ENCODE measurements at regions not wholly inside any gene's neighbourhood (a gene's known extent, or its start where the extent isn't known, plus 50 kb on each side); places are given as distances from the start of the nearest gene placed in this dataset.
"Not testable (repeated sequence)": the region's sequence is repeated elsewhere in the genome, so short reads cannot be mapped to it uniquely, and the experiment has no call there.

DNA sequence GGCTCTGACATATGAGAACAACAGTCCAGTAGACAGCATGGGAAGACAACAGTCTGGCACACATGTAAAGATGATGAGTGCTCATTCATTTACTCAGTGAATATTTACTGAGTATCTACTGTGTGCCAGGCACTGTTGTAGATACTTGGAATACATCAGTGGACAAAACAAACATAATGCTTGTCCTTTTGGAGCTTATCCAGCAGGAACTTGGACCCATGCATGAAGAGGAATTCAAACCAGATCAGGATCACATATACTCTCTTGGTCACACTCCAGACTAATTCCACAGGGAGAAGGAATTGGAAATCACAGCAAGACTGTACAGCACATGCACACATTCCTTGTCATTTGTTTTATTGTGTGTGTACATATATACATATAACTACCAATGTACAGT is 217.6 kb upstream of the TTC29 start:
- no peak for TF ChIP-seq MYC (IDR thresholded peaks at IDR 0.05; ENCODE audit: low read depth, low read length)
- TF ChIP-seq POLR2A (IDR thresholded peaks at IDR 0.05; ENCODE audit: extremely low read depth, insufficient read length) = no peak
- TF ChIP-seq CTCF (IDR thresholded peaks at IDR 0.05; ENCODE audit: low read depth, low read length) = no peak
- TF ChIP-seq MAX (IDR thresholded peaks at IDR 0.05; ENCODE audit: low read depth, low read length) = no peak
- no peak overlapping the region for H3K4me3 ChIP-seq (ENCODE audit: low read depth, low read length)
- no peak for DNase-seq (ENCODE audit: low read depth)

GRCh38 chr4:147168200-147168599 is 222.5 kb upstream of the TTC29 start:
- not testable (repeated sequence) for H3K4me3 ChIP-seq (ENCODE audit: low read depth, low read length); DNase-seq (ENCODE audit: low read depth)

- no peak for DNase-seq (ENCODE audit: low read depth)
- no peak overlapping the region for H3K4me3 ChIP-seq (ENCODE audit: low read depth, low read length)
- no peak for TF ChIP-seq MYC (IDR thresholded peaks at IDR 0.05; ENCODE audit: low read depth, low read length)
- no peak for TF ChIP-seq MAX (IDR thresholded peaks at IDR 0.05; ENCODE audit: low read depth, low read length)
- TF ChIP-seq CTCF (IDR thresholded peaks at IDR 0.05; ENCODE audit: low read depth, low read length) = no peak
- TF ChIP-seq POLR2A (IDR thresholded peaks at IDR 0.05; ENCODE audit: extremely low read depth, insufficient read length) = no peak
These were observed 227.7 kb upstream of the TTC29 start for GRCh38 chr4:147173322-147173721.

- DNase-seq (ENCODE audit: low read depth) = no peak
- TF ChIP-seq POLR2A (IDR thresholded peaks at IDR 0.05; ENCODE audit: extremely low read depth, insufficient read length) (no peak), MYC (IDR thresholded peaks at IDR 0.05; ENCODE audit: low read depth, low read length) (no peak), MAX (IDR thresholded peaks at IDR 0.05; ENCODE audit: low read depth, low read length) (no peak), CTCF (IDR thresholded peaks at IDR 0.05; ENCODE audit: low read depth, low read length) (no peak)
- H3K4me3 ChIP-seq (ENCODE audit: low read depth, low read length) = no peak overlapping the region
These were observed 228.3 kb upstream of the TTC29 start for GRCh38 chr4:147173797-147174432.

DNA sequence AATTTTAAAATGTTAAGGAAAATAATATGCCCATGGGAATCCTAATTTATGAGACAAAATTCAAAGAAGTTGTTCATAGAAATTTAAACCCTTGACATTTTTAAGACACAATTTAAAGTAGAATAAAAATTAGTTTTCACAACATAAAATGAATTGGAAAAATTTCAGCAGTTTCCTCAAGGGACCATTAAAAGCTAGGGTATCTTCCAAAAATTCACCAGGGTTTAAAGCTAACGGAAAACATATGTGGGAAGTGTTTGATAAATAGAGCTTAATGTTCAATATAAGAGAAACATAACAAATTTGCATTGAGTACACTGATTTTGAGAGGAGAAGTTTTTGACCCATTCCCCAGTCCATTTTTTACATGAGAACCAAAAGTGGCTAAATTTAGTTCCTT is 228.9 kb upstream of the TTC29 start:
- DNase-seq (ENCODE audit: low read depth) = no peak
- no peak for TF ChIP-seq CTCF (IDR thresholded peaks at IDR 0.05; ENCODE audit: low read depth, low read length)
- no peak overlapping the region for H3K4me3 ChIP-seq (ENCODE audit: low read depth, low read length)

- TF ChIP-seq POLR2A (IDR thresholded peaks at IDR 0.05; ENCODE audit: extremely low read depth, insufficient read length) (no peak), MAX (IDR thresholded peaks at IDR 0.05; ENCODE audit: low read depth, low read length) (no peak), MYC (IDR thresholded peaks at IDR 0.05; ENCODE audit: low read depth, low read length) (no peak), CTCF (IDR thresholded peaks at IDR 0.05; ENCODE audit: low read depth, low read length) (no peak)
- no peak for DNase-seq (ENCODE audit: low read depth)
- no peak overlapping the region for H3K4me3 ChIP-seq (ENCODE audit: low read depth, low read length)
These were observed 229.9 kb upstream of the TTC29 start for GRCh38 chr4:147175460-147176025.
